PC-9 (cell line): ENCODE measurements at regions not wholly inside any gene's neighbourhood (a gene's known extent, or its start where the extent isn't known, plus 50 kb on each side); places are given as distances from the start of the nearest gene placed in this dataset.
A peak's percentile ranks its signal among the peaks of the same experiment; 100 is the strongest.

Source experiments
- BruUV-seq: library from RNA; stranded (reverse); fragments of 400-500 nt; replicated peaks from 2 replicates; lab custom pipeline; 2021; lab: Mats Ljungman, UMichigan
- CTCF ChIA-PET: fragments of 300-600 bp; sonication (Branson Sonifier 250); formaldehyde crosslinking; loops from one replicate; lab custom pipeline; 2022; ENCODE audit warnings: antibody characterized with exemption; lab: Charles Lee
- POLR2A ChIA-PET: fragments of 300-600 bp; sonication (Branson Sonifier 250); formaldehyde crosslinking; loops from one replicate; lab custom pipeline; 2022; ENCODE audit warnings: antibody characterized with exemption; ENCODE audit not compliant: unreplicated experiment; lab: Charles Lee
- DNase-seq, 2 experiments: peaks; one replicate each; pipeline versions ENCODE4 v3.0.0 to v3.0.0-alpha.2; 2015 to 2022; ENCODE audit warnings: mixed read lengths in 1 of 2
- H2AFZ ChIP-seq: fragments of 200-600 bp; sonication (generic); 2 replicates; pipeline ENCODE4 v1.8.1; 2017; ENCODE audit warnings: antibody characterized with exemption
- H3F3A ChIP-seq: fragments of 200-600 bp; sonication (generic); 2 replicates; pipeline ENCODE4 v1.8.1; 2017; ENCODE audit warnings: antibody characterized with exemption, mild to moderate bottlenecking, low read depth; ENCODE audit not compliant: insufficient read depth
- H3K27ac ChIP-seq: fragments of 200-600 bp; sonication (generic); 2 replicates; pipeline ENCODE4 v1.6.1; 2016; ENCODE audit warnings: mixed run types
- H3K27me3 ChIP-seq: fragments of 200-600 bp; sonication (generic); 2 replicates; pipeline ENCODE4 v1.6.1; 2016; ENCODE audit warnings: low read depth, mixed run types; ENCODE audit not compliant: insufficient read depth
- H3K36me3 ChIP-seq: fragments of 200-600 bp; sonication (generic); 2 replicates; pipeline ENCODE4 v1.6.1; 2016; ENCODE audit warnings: low read depth, mixed run types
- H3K4me1 ChIP-seq: fragments of 200-600 bp; sonication (generic); replicated peaks from 2 replicates; pipeline ENCODE4 v1.6.1; 2016; ENCODE audit warnings: mixed run types; ENCODE audit not compliant: insufficient read depth
- H3K4me2 ChIP-seq: fragments of 200-600 bp; sonication (generic); 2 replicates; pipeline ENCODE4 v1.6.1; 2017; ENCODE audit warnings: mixed run types
- H3K4me3 ChIP-seq: fragments of 200-600 bp; sonication (generic); 2 replicates; pipeline ENCODE4 v1.6.1; 2016; ENCODE audit warnings: mixed run types
- H3K79me2 ChIP-seq: fragments of 200-600 bp; sonication (generic); 2 replicates; pipeline ENCODE4 v1.6.1; 2017; ENCODE audit warnings: low read depth, mixed run types
- H3K9me2 ChIP-seq: fragments of 200-600 bp; sonication (generic); 2 replicates; pipeline ENCODE4 v1.8.1; 2017; ENCODE audit warnings: mild to moderate bottlenecking; ENCODE audit not compliant: insufficient read depth
- H3K9me3 ChIP-seq: fragments of 200-600 bp; sonication (generic); 2 replicates; pipeline ENCODE4 v1.8.1; 2016; ENCODE audit warnings: low read depth; ENCODE audit not compliant: insufficient read depth
- H4K20me1 ChIP-seq: fragments of 200-600 bp; sonication (generic); 2 replicates; pipeline ENCODE4 v1.8.1; 2017; ENCODE audit not compliant: insufficient read depth
- EZH2 ChIP-seq: fragments of 200-600 bp; sonication (generic); IDR thresholded peaks from 2 replicates; pipeline ENCODE4 v1.8.0; 2017; ENCODE audit warnings: antibody characterized with exemption, low read depth
- intact Hi-C: fragments of 100-400 bp; cut with micrococcal nuclease; formaldehyde crosslinking; loops from one replicate; pipeline ENCODE4 v1.10.0; 2022; ENCODE audit not compliant: unreplicated experiment
- TF ChIP-seq, protein P1 (sequence below): fragments of 200-600 bp; sonication (generic); conservative IDR thresholded peaks from 2 replicates; pipeline ENCODE4 v1.6.1; 2017; ENCODE audit warnings: mixed run types, antibody characterized with exemption, mild to moderate bottlenecking, moderate library complexity

DNA sequence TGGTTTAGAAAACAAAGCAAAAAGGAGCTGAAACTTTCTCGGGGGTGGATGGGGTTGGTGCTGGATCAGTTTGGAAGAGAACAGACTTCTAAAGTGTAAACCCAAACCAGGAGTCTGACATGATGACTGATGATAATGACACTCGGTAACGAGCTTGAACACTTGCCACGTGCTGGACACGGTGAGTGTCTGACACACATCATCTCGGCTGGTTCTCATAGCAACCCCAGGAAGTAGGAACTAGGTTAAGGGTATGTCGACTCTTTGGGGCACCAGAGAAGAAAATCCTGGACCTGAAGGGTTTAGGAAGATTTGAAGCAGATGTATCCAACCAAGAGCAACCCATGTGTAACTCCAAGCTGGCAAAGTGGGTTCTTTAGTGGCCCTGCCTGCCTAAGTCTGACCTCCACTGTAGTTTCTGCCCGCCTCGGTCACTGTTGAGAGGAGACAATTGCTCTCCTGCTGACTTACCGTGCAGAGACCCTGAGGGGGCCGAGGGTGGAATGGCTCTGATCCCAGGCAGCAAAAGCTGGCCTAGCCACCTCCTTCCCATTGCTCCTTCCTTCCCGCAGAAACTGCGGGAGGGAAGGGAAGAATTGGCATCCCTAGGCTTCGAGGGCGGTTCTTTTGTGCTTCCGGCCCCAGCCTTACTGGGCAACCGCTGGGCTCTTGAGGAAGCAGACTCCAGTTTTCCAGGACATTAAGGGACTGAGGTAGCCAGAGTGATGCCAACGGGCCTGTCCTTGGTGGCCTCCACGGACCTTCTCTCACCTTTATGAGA lies 156.0 kb downstream of the TOMM20 start:
- no peaks in the 10 kb centered on the region for H3K9me2 ChIP-seq
- H3K4me3 ChIP-seq = no peak overlapping the region
- H4K20me1 ChIP-seq = no peaks in the 10 kb centered on the region
- H3F3A ChIP-seq = peaks cover 29% of the 10 kb centered on the region
- H3K79me2 ChIP-seq = peaks cover 16% of the 10 kb centered on the region
- ChIA-PET CTCF (no interaction called here), POLR2A (interaction anchor here (0.6 to 0.7 kb wide), 2 partner anchors 101 to 361 kb away, joined by 4 to 5 read pairs; no protein-coding TSS in a partner anchor)
- no TSS peak for BruUV-seq
- TF ChIP-seq, protein P1, sequence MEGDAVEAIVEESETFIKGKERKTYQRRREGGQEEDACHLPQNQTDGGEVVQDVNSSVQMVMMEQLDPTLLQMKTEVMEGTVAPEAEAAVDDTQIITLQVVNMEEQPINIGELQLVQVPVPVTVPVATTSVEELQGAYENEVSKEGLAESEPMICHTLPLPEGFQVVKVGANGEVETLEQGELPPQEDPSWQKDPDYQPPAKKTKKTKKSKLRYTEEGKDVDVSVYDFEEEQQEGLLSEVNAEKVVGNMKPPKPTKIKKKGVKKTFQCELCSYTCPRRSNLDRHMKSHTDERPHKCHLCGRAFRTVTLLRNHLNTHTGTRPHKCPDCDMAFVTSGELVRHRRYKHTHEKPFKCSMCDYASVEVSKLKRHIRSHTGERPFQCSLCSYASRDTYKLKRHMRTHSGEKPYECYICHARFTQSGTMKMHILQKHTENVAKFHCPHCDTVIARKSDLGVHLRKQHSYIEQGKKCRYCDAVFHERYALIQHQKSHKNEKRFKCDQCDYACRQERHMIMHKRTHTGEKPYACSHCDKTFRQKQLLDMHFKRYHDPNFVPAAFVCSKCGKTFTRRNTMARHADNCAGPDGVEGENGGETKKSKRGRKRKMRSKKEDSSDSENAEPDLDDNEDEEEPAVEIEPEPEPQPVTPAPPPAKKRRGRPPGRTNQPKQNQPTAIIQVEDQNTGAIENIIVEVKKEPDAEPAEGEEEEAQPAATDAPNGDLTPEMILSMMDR = no peak
- no peak for TF ChIP-seq EZH2
- H3K4me2 ChIP-seq = no peak overlapping the region
- no peak overlapping the region for H2AFZ ChIP-seq
- H3K27me3 ChIP-seq = no peaks in the 10 kb centered on the region
- H3K4me1 ChIP-seq = peaks cover 66% of the 10 kb centered on the region
- H3K27ac ChIP-seq = no peak overlapping the region
- no peak for DNase-seq
- intact Hi-C loops = no loop called here
- H3K36me3 ChIP-seq = no peaks in the 10 kb centered on the region
- H3K9me3 ChIP-seq = no peaks in the 10 kb centered on the region

GRCh38 chr1:234971586-234972297 lies 156.9 kb downstream of the TOMM20 start:
- Histone ChIP-seq H3K4me2 (no peak overlapping the region), H3F3A (peaks cover 31% of the 10 kb centered on the region), H3K79me2 (peaks cover 8% of the 10 kb centered on the region; the same call in 1 of the 2 replicates), H4K20me1 (no peaks in the 10 kb centered on the region), H3K4me1 (peaks cover 61% of the 10 kb centered on the region), H3K27me3 (no peaks in the 10 kb centered on the region), H3K9me3 (no peaks in the 10 kb centered on the region), H3K36me3 (no peaks in the 10 kb centered on the region), H3K4me3 (no peak overlapping the region), H2AFZ (no peak overlapping the region), H3K9me2 (no peaks in the 10 kb centered on the region), H3K27ac (peak overlapping the region; percentile 10; the same call in 1 of the 2 replicates)
- TF ChIP-seq, protein P1 = no peak
- no peak for TF ChIP-seq EZH2
- DNase-seq = no peak
- intact Hi-C loops = no loop called here
- ChIA-PET CTCF (no interaction called here), POLR2A (interaction anchor here (0.7 kb wide), 1 partner anchor 360 kb away, joined by 4 read pairs; no protein-coding TSS in a partner anchor)
- BruUV-seq = no TSS peak

DNA sequence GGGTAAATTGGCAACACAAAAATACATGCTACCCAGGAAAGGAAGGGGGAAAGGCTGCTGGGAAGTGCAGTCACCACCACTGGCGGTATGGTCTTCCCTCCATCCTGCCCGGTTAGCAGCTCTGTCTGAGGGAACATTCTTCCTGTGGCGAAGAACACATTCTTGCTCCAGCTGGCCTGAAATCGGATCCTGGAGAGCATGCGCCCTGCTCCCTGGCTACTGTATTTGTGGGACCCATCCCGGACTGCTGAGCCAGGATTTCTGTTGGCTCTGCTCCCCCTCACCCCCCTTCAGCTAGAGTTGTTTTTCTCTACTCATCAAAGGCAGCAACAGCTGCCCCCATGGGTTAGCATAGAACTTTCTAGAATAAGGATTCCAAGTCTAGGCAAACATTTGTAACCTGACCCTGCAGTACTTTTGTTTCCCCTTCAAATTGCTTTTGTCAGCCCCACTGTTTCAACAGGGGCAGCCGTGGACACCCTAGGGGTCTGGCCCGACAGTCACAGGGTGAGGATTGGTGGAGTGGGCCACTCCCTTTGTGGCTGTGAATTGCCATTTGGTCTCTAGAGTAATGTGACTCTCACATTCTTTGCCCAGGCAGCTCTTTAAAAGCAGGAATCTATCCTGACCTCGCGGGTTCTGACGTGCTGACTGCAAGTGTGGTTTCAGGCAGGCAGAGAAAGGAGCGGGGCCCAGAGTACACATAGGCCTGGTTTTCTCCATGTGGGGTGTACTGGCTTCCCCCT lies 157.7 kb downstream of the TOMM20 start:
- Histone ChIP-seq H3K27me3 (no peaks in the 10 kb centered on the region), H3K79me2 (no peaks in the 10 kb centered on the region; the same call in 1 of the 2 replicates), H3K4me3 (no peak overlapping the region), H3K27ac (peak overlapping the region; percentile 10), H3K4me1 (peaks cover 61% of the 10 kb centered on the region), H3K9me2 (no peaks in the 10 kb centered on the region), H4K20me1 (no peaks in the 10 kb centered on the region), H3K36me3 (no peaks in the 10 kb centered on the region), H3K9me3 (no peaks in the 10 kb centered on the region), H2AFZ (no peak overlapping the region), H3K4me2 (no peak overlapping the region), H3F3A (peaks cover 28% of the 10 kb centered on the region)
- CTCF ChIA-PET = no interaction called here
- POLR2A ChIA-PET = interaction anchor here (0.5 to 0.6 kb wide), 3 partner anchors 191 to 932 kb away, joined by 3 to 30 read pairs (median 4); no protein-coding TSS in a partner anchor
- no peak for DNase-seq
- TF ChIP-seq, protein P1 = no peak
- TF ChIP-seq EZH2 = no peak
- intact Hi-C loops = no loop called here
- no TSS peak for BruUV-seq
